GM18907 (cell line): ENCODE measurements at regions not wholly inside any gene's neighbourhood (a gene's known extent, or its start where the extent isn't known, plus 50 kb on each side); places are given as distances from the start of the nearest gene placed in this dataset.
"Not testable (repeated sequence)": the region's sequence is repeated elsewhere in the genome, so short reads cannot be mapped to it uniquely, and the experiment has no call there.

Source experiments
- ATAC-seq: cut with Tn5 transposase; IDR thresholded peaks from one replicate; pipeline ENCODE4 v1.9.1; 2021; ENCODE audit warnings: mild to moderate bottlenecking, moderate library complexity; ENCODE audit not compliant: unreplicated experiment

GRCh38 chr9:41643571-41644279 is 454.6 kb upstream of the ZNG1F start:
- peak; percentile 80 for ATAC-seq

- ATAC-seq: not testable (repeated sequence)
Observed at GRCh38 chr9:41633726-41634125, 444.6 kb upstream of the ZNG1F start.

DNA sequence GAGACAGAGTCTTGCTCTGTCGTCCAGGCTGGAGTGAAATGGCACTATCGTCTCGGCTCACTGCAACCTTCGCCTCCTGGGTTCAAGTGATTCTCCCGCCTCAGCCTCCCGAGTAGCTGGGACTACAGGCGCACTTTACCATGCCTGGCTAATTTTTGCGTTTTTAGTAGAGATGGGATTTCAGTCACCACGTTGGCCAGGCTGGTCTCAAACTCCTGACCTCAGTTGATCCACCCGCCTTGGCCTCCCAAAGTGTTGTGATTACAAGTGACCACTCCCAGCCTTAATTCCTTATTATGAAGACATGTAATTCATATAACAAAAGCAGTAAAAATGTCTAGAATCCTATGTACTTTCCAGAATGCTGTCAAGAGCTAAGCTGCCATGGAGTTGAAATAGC is 434.5 kb upstream of the ZNG1F start:
- not testable (repeated sequence) for ATAC-seq

DNA sequence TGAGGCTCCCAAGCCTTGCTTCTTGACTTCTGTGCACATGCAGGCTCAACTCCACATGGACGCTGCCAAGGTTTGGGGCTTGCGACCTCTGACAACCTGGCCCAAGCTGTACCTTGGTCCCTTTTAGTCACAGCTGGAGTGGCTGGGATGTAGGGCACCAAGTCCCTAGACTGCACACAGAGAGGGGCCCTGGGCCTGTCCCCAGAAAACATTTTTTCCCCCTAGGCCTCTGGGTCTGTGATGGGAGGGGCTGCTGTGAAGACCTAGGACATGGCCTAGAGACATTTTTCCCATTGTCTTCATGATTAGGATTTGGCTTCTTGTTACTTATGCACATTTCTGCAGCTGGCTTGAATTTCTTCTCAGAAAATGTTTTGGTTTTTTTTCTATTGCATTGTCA is 430.1 kb upstream of the ZNG1F start:
- ATAC-seq: not testable (repeated sequence)

DNA sequence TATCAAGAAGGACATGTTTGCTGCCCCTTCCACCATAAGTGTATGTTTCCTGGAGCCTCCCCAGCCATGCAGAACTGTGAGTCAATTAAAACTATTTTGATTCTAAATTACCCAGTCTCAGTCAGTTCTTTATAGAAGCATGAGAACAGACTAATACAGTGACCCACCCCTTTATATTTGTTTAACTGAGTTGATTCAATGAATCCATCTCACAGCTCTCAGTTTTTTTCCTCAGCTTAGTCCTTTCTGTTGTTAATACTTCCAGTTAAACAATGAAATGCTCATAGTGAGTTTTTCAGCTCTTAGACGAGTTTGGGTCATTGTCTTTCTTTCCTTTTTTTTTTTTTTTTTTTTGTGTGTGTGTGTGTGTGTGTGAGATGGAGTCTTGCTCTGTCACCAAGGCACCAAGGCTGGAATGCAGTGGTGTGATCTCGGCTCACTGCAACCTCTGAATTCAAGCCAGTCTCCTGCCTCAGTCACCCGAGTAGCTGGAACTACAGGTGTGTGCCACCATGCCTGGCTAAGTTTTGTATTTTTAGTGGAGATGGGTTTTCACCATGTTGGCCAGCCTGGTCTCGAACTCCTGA is 417.9 kb upstream of the ZNG1F start:
- not testable (repeated sequence) for ATAC-seq

- not testable (repeated sequence) for ATAC-seq
Observed at GRCh38 chr9:41565572-41565971, 376.5 kb upstream of the ZNG1F start.
